KMS-11 (cell line): ENCODE measurements at regions not wholly inside any gene's neighbourhood (a gene's known extent, or its start where the extent isn't known, plus 50 kb on each side); places are given as distances from the start of the nearest gene placed in this dataset.

Source experiments
- H2AFZ ChIP-seq: fragments of 200-600 bp; sonication (generic); 2 replicates; pipeline ENCODE4 v1.6.1; 2016; ENCODE audit warnings: antibody characterized with exemption, mixed run types, low read depth
- H3K27ac ChIP-seq: fragments of 200-600 bp; sonication (generic); 2 replicates; pipeline ENCODE4 v1.6.1; 2016; ENCODE audit warnings: mild to moderate bottlenecking, mixed run types
- H3K27me3 ChIP-seq: fragments of 200-600 bp; sonication (generic); 2 replicates; pipeline ENCODE4 v1.6.1; 2017; ENCODE audit warnings: mild to moderate bottlenecking, low read depth, mixed run types, moderate library complexity; ENCODE audit not compliant: insufficient read depth
- H3K36me3 ChIP-seq: fragments of 200-600 bp; sonication (generic); 2 replicates; pipeline ENCODE4 v1.6.1; 2017; ENCODE audit warnings: mild to moderate bottlenecking, mixed run types; ENCODE audit not compliant: insufficient read depth
- H3K4me1 ChIP-seq: fragments of 200-600 bp; sonication (generic); 2 replicates; pipeline ENCODE4 v1.6.1; 2016; ENCODE audit warnings: mild to moderate bottlenecking, low read depth, mixed run types; ENCODE audit not compliant: poor library complexity, severe bottlenecking
- H3K4me2 ChIP-seq: fragments of 200-600 bp; sonication (generic); 2 replicates; pipeline ENCODE4 v1.7.0; 2016; ENCODE audit warnings: mild to moderate bottlenecking, mixed run types
- H3K4me3 ChIP-seq: fragments of 200-600 bp; sonication (generic); IDR thresholded peaks from 2 replicates; pipeline ENCODE4 v1.6.1; 2017; ENCODE audit warnings: low read depth, low read length, mixed read lengths; ENCODE audit not compliant: insufficient read depth
- H3K79me2 ChIP-seq: fragments of 200-600 bp; sonication (generic); 2 replicates; pipeline ENCODE4 v1.6.1; 2016; ENCODE audit warnings: low read depth, mixed run types; ENCODE audit not compliant: insufficient read depth
- H3K9ac ChIP-seq: fragments of 200-600 bp; sonication (generic); 2 replicates; pipeline ENCODE4 v1.6.1; 2016; ENCODE audit warnings: mild to moderate bottlenecking, mixed run types
- H4K20me1 ChIP-seq: fragments of 200-600 bp; sonication (generic); 2 replicates; pipeline ENCODE4 v1.6.1; 2016; ENCODE audit warnings: mild to moderate bottlenecking, mixed run types; ENCODE audit not compliant: insufficient read depth
- TF ChIP-seq, protein P1 (sequence below): fragments of 200-600 bp; sonication (generic); conservative IDR thresholded peaks from 2 replicates; pipeline ENCODE4 v1.6.1; 2017; ENCODE audit warnings: low read depth, mild to moderate bottlenecking, antibody characterized with exemption, low read length, moderate library complexity, mixed read lengths

DNA sequence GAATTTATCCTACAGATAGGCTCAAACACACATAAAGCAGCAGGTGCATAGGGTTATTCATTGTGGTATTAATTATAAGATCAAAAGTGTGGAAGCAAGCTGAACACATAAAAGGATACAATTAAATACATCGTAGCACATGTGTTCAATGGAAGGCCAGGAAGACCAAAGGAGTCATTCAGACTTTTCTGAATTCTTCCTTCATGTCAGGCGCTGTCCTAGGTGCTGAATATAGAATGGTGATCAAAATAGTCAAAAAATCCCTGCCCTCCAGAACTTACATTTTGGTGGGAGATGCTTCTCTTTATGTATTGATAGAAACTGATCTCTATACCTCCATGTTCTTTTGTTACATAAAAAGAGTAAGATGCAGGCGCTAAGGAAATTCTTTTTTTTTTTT, 439.0 kb upstream of the ASIC2 start:
- no peak overlapping the region for H3K4me3 ChIP-seq
- TF ChIP-seq, protein P1, sequence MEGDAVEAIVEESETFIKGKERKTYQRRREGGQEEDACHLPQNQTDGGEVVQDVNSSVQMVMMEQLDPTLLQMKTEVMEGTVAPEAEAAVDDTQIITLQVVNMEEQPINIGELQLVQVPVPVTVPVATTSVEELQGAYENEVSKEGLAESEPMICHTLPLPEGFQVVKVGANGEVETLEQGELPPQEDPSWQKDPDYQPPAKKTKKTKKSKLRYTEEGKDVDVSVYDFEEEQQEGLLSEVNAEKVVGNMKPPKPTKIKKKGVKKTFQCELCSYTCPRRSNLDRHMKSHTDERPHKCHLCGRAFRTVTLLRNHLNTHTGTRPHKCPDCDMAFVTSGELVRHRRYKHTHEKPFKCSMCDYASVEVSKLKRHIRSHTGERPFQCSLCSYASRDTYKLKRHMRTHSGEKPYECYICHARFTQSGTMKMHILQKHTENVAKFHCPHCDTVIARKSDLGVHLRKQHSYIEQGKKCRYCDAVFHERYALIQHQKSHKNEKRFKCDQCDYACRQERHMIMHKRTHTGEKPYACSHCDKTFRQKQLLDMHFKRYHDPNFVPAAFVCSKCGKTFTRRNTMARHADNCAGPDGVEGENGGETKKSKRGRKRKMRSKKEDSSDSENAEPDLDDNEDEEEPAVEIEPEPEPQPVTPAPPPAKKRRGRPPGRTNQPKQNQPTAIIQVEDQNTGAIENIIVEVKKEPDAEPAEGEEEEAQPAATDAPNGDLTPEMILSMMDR = no peak
- no peaks in the 10 kb centered on the region for H3K4me1 ChIP-seq
- no peak overlapping the region for H2AFZ ChIP-seq
- no peaks in the 10 kb centered on the region for H3K79me2 ChIP-seq
- H3K27ac ChIP-seq = no peak overlapping the region
- no peaks in the 10 kb centered on the region for H3K36me3 ChIP-seq
- no peak overlapping the region for H3K9ac ChIP-seq
- no peaks in the 10 kb centered on the region for H4K20me1 ChIP-seq
- no peaks in the 10 kb centered on the region for H3K27me3 ChIP-seq
- no peak overlapping the region for H3K4me2 ChIP-seq

DNA sequence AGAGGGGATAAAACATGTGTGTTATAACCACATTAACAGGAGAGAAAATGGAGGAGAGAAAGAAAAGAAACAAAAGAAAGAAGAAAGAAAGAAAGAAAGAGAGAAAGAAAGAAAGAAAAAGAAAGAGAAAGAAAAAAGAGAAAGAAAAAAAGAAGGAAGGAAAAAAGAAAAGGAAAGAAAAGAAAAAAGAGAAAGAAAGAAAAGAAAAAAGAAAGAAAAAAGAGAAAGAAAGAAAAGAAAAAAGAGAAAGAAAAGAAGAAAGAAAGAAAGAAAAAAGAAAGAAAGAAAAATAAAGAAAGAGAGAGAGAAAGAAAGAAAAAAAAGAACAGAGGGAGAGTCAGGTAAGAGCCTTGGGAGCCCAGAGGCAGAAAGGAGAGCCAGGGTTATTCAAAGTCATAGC, 446.6 kb upstream of the ASIC2 start:
- no peak overlapping the region for H3K9ac ChIP-seq
- H3K27me3 ChIP-seq = no peaks in the 10 kb centered on the region
- H4K20me1 ChIP-seq = no peaks in the 10 kb centered on the region
- TF ChIP-seq, protein P1 = no peak
- H3K4me1 ChIP-seq = peaks cover 7% of the 10 kb centered on the region
- no peak overlapping the region for H3K4me3 ChIP-seq
- no peaks in the 10 kb centered on the region for H3K36me3 ChIP-seq
- no peak overlapping the region for H2AFZ ChIP-seq
- no peaks in the 10 kb centered on the region for H3K79me2 ChIP-seq
- H3K27ac ChIP-seq = no peak overlapping the region
- no peak overlapping the region for H3K4me2 ChIP-seq

DNA sequence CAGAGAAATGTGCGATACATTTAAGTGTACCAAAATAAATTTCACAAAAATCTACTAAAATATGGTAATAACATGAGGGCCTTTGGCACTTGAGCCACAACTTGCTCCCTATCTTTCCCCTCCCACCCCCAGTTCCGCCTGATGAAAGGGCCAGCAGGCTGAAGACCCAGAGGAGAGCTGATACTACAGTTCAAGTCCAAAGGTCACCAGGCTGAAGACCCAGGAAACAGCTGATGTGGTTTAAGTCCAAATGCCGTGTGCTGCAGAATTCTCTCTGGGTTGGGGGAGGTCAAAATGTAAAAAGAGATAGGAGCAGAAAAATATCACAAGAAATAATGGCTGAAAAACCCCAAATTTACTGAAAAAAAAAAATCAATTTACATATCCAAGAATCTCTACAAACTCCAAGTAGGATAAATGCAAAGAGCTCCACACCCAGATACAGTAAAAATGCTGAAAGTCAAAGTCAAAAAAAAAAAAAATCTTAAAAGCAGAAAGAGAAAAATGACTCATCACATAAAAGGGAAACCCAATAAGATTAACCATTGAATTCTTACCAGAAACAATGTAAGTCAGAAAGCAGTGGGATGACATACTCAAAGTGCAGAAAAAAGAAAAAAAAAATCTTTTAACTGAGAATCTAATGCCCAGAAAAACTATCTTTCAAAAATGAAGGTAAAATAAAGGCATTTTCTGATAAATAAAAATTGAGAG, 452.1 kb upstream of the ASIC2 start:
- TF ChIP-seq, protein P1 = no peak
- Histone ChIP-seq H3K79me2 (no peaks in the 10 kb centered on the region), H3K9ac (no peak overlapping the region), H3K4me1 (peaks cover 20% of the 10 kb centered on the region), H3K4me2 (peak overlapping the region; percentile 40), H4K20me1 (no peaks in the 10 kb centered on the region), H3K27ac (no peak overlapping the region), H3K27me3 (no peaks in the 10 kb centered on the region), H3K36me3 (no peaks in the 10 kb centered on the region), H3K4me3 (no peak overlapping the region), H2AFZ (no peak overlapping the region)

DNA sequence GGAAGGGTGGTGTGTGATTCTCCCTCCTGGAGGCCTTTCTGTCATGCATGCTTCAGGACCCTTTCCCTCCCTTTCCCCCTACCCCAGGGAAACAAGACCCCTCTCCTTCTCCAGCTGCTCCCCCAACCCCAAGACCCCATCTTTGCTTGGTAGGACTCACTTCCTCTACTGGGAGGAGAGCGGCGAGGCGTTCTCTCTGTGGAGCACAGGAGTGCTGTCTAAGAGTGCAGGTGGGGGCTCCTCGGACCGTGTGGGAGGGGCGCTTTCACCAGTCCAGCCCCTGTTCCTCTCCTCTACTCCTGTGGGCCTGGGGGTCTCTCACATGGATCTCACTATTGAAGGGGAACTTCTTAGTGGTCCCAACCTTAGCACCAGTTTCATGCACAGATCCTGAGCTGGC, 456.1 kb upstream of the ASIC2 start:
- Histone ChIP-seq H3K4me1 (peaks cover 22% of the 10 kb centered on the region), H3K27ac (no peak overlapping the region), H3K36me3 (no peaks in the 10 kb centered on the region), H3K4me3 (no peak overlapping the region), H4K20me1 (no peaks in the 10 kb centered on the region), H3K79me2 (no peaks in the 10 kb centered on the region), H3K9ac (no peak overlapping the region), H3K27me3 (no peaks in the 10 kb centered on the region), H3K4me2 (no peak overlapping the region), H2AFZ (no peak overlapping the region)
- TF ChIP-seq, protein P1 = no peak
